ENCODE measurements at regions not wholly inside any gene's neighbourhood (a gene's known extent, or its start where the extent isn't known, plus 50 kb on each side); places are given as distances from the start of the nearest gene placed in this dataset.
A peak's percentile ranks its signal among the peaks of the same experiment; 100 is the strongest.
"Not testable (repeated sequence)": the region's sequence is repeated elsewhere in the genome, so short reads cannot be mapped to it uniquely, and the experiment has no call there.

GRCh38 chr1:121054928-121055327 lies 129.2 kb downstream of the FAM72B start:
- DNase-seq, result not testable (repeated sequence)

GRCh38 chr1:121066925-121067324 lies 117.2 kb downstream of the FAM72B start:
- not testable (repeated sequence) for DNase-seq

- not testable (repeated sequence) for DNase-seq
Measured at GRCh38 chr1:121068738-121069499, 115.2 kb downstream of the FAM72B start.

GRCh38 chr1:121073852-121074251 lies 110.3 kb downstream of the FAM72B start:
- DNase-seq, result not testable (repeated sequence)

DNA sequence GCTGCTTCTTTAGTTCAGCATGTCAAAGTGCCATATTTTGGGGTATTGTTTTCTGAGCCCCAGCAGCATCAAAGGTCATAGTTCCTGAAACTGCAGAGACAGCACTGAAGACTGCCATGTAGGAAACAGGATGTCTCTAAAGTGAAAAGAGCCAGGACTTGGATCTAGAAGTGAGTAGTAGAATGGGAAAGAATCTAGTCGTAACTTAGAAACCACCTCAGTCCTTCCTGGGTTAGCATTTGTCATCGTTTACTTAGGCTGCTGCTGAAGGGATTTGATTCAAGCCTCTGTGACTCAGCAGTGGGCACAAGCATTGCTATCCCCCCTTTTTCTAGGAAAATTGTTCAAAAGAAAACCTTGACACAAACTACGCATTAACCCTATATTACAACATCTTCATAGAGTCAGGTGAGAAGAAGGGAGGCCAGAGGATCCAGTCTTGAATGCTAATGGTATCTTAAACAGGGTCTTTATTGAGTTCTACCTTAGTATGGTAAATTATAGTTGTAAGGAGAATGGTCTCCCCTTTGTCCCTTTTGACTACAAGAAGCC lies 108.8 kb downstream of the FAM72B start:
- not testable (repeated sequence) for DNase-seq

GRCh38 chr1:121076674-121077073 lies 107.5 kb downstream of the FAM72B start:
- not testable (repeated sequence) for DNase-seq

- not testable (repeated sequence) for DNase-seq
Measured at GRCh38 chr1:121079655-121080054, 104.5 kb downstream of the FAM72B start.

DNA sequence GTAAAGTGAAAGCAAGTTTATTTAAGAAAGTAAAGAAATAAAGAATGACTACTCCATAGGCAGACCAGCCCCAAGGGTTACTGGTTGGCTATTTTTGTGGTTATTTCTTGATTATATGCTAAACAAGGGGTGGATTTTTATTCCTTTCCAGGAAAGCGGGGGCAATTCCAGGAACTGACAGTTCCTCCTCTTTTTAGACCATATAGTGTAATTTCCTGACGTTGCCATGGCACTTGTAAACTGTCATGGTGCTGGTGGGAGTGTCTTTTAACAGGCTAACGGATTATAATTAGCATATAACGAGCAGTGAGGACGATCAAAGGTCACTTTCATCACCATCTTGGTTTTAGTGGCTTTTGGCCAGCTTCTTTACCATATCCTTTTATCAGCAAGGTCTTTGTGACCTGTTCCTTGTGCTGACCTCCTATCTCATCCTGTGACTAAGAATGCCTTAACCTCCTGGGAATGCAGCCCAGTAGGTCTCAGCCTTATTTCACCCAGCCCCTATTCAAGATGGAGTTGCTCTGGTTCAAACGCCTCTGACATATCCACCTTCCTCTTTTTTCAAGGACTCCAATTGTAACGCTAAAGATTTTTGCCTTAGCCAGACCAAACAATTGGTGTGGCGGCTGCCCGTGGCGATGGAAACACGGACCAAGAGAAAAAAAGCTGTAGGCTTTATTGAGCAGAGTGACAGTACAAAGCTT lies 103.8 kb downstream of the FAM72B start:
- not testable (repeated sequence) for DNase-seq

DNA sequence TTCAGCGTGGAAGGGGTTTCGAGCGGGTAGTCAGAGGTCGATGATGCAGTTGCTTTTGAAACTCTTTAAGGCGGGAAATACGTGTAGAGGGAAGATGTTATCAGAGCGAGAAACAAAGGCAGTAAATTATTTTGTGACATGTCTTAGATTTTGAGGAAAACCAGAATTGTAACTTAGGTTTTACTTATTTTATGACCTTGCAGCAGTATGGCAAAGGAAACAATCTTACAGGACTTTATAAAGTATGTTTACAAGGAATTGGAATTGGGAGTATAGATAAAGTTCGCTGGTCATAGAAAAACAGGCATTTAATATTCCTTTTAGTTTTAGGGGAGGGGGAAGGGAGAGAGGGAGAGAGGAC lies 103.3 kb downstream of the FAM72B start:
- not testable (repeated sequence) for DNase-seq

DNA sequence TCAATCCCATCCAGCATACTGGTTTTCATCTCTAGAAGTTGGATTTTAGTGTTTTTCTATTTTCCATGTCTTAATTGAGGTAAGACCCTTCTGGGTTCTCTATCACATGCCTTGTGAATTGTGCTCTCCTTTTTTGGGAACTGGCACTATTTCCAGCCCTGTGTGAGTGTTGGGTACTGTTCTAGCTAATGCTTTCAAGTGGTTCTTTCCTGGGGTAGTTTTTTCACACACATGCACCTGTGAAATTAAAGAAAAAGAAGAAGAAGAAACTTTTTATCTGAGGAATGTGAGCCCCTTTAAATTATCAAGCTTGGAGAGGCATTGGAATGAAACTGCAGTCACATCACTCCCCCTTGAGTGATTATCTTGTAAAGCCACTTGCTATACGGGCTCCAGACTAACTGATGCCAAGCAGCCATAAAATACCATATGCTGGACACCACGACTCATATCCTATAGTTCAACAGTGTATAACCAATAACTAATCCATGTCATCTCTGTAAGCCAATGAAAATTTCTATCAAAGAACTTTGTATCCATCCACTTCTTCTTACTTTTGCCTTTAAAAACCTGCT lies 102.4 kb downstream of the FAM72B start:
- not testable (repeated sequence) for DNase-seq

- DNase-seq, result not testable (repeated sequence)
Measured at GRCh38 chr1:121082995-121083394, 101.1 kb downstream of the FAM72B start.

DNA sequence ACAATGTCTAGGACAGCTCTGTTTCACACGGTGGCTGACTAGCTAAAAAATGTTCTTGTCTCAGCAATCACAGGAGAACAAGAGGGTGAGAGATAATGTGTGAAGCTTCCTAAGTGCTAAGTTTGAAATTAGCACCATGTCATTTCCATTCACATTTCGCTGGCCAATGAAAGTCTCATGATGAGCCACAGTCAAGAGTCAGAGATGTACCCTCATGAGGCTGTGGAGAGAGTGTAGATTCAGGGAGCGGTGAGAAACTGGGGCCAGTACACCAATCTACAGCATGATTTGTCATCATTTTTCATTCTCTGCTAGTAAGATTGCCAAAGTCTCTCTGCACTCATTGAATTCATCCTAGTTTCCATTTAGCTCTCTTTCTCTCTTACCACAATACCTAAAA lies 97.9 kb downstream of the FAM72B start:
- not testable (repeated sequence) for DNase-seq

DNA sequence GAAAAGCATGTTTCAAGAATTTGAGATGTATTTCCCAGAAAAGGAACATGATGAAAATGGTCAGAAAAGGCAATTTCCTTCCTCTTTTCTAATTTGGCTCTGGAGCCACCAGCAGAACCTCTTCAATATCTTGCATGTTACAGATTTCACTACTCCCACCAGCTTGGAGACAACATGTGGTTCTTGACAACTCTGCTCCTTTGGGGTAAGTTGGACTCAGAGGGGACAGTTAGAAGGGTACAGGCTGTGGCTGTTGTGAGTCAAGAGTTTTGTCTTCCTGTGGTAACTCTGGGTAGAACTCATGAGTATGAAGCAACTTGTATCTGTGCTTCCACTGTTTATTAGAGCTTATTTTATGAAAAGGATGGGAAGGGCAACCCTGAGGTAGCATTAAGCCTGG lies 96.9 kb downstream of the FAM72B start:
- not testable (repeated sequence) for DNase-seq

DNA sequence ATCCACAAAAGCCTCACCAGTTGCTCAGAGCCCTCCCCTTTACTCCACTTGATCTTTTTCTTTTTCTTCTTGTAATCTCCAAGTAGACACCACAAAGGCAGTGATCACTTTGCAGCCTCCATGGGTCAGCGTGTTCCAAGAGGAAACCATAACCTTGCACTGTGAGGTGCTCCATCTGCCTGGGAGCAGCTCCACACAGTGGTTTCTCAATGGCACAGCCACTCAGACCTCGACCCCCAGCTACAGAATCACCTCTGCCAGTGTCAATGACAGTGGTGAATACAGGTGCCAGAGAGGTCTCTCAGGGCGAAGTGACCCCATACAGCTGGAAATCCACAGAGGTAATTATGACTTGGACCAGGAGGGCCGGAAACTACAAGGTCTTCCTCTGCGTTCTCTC lies 95.6 kb downstream of the FAM72B start:
- not testable (repeated sequence) for DNase-seq

DNA sequence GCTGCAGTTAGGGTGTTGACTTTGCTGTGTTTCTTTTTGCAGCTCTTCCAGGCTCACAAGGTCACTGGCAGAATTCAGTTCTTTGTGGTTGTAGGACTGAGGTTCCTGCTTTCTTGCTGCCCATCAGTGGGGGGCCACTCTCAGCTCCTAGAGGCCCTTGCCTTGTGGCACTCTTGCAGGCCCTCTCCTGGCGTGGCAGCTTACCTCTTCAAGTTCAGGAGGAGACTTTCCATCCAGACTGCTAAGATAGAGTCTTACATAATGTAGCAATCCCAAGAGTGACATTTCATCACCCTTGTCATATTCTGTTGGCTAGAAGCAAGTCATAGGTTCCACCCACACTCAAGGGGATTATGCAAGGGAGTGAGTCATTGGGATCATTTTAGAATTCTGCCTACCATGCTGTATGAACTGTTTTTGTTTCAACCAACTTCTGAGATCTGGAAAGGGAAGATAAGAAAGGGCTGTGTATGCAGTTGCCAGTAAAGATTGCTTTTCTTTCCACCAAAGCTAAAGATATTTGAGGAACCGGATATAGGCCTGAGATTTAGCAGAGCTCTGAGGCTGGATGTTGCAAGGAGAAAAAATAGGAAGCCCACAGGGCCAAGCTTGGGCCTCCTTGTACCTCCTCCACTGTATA lies 91.7 kb downstream of the FAM72B start:
- DNase-seq, result not testable (repeated sequence)

GRCh38 chr1:121095014-121095413 lies 89.1 kb downstream of the FAM72B start:
- DNase-seq, result not testable (repeated sequence)

DNA sequence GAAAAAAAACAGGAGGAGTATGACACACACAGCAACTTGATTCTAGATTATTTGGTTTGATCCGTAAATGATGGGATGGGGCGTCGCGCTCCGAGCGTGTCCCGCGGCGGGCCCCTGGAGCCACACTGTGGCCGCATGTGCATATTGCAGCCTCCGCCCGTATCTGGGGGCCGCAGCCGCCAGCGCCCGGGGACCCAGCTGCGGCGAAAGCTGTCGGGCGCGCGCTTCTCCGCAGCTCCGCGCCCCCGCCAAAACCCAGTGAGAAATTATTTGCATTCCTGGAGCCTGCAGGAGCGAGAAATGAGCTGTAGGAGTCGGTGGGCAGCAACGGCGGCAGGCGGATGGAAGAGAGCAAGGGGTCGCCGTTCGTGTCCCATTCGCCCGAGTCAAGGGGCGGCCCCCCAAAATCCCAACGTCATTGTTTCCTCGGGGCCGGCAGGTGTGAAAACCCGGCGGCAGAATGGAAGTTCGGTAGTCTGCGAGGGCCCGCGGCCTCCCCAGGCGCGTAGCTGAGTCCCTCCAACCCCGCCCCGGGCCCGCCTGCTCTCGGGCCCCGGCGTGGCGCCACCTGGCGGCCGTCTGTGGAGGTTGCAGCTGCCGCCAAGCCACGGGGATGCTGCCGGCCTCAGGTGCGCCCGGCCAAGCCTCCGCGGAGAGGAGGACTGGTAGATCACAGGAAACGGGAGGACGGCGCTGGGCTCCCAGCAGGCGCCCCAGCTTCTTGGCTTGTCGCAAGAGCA lies 86.8 kb downstream of the FAM72B start:
- DNase-seq, result peak; percentile 76

- DNase-seq, result peak; percentile 41
Measured at GRCh38 chr1:121097867-121098215, 86.3 kb downstream of the FAM72B start.

GRCh38 chr1:121109025-121109424 lies 75.1 kb downstream of the FAM72B start:
- DNase-seq, result not testable (repeated sequence)

- DNase-seq, result not testable (repeated sequence)
Measured at GRCh38 chr1:121116522-121117297, 67.4 kb downstream of the FAM72B start.

DNA sequence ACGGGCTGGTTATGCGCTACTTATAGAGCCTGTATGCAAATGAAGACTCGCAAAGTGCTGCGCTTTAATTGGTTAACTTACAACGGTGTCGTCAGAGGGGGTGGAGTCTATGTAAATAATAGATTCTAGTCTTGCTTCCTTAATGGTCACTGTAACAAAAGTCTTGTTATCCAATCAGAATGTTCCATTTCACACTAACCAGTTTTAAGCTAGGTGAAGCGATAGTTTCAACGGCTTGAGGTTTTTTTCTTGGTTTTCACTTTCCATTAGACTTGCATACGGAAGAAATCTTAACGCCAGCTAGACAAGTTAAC lies 66.9 kb downstream of the FAM72B start:
- DNase-seq, result not testable (repeated sequence)
